ENCODE measurements at regions not wholly inside any gene's neighbourhood (a gene's known extent, or its start where the extent isn't known, plus 50 kb on each side); places are given as distances from the start of the nearest gene placed in this dataset.

GRCh38 chr2:122132147-122132691 lies 376.8 kb downstream of the TSN start:
- no peak for DNase-seq

- no peak for DNase-seq
These were observed 379.8 kb downstream of the TSN start for GRCh38 chr2:122135021-122135937.

GRCh38 chr2:122136056-122136455 lies 380.6 kb downstream of the TSN start:
- no peak for DNase-seq

DNA sequence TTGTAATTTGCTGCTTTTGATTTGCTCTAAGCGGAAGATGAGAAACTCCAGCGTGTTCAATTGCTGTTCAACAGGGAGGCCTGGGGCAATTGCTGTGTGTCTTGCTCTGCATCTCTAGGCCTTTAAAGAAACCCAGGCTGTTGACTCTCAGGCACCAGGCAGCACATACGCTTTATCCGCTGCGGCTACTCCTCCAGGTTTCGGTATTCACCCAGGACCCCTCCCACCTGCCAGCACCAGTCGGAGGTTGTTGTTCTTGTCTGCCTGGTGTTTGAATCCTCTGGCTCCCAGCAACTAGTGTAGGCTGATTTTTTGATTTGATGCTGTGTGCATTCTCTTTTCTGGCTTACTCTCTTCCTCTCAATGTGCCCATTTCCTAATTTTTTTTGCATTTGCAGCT lies 383.1 kb downstream of the TSN start:
- no peak for DNase-seq

GRCh38 chr2:122139739-122140420 lies 384.4 kb downstream of the TSN start:
- DNase-seq: no peak

DNA sequence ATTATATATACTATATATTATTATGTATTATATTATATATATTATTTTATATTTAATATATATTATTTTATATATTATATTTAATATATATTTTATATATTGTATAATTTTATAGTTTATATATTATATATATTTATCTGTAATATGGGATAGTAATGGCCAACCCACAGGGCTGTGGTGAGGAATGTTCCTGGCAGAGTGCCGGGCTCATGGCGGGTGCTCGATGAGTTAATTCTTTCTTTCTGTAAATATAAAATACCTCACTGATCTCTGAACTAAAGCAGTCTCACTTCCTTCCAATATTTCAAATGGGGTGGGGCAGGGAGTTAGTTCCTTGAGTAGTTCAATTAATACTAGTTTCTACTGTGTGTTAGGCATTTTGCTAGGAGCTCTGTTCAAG lies 389.4 kb downstream of the TSN start:
- DNase-seq: no peak

GRCh38 chr2:122145856-122146255 lies 390.4 kb downstream of the TSN start:
- peak; percentile 75 for DNase-seq

DNA sequence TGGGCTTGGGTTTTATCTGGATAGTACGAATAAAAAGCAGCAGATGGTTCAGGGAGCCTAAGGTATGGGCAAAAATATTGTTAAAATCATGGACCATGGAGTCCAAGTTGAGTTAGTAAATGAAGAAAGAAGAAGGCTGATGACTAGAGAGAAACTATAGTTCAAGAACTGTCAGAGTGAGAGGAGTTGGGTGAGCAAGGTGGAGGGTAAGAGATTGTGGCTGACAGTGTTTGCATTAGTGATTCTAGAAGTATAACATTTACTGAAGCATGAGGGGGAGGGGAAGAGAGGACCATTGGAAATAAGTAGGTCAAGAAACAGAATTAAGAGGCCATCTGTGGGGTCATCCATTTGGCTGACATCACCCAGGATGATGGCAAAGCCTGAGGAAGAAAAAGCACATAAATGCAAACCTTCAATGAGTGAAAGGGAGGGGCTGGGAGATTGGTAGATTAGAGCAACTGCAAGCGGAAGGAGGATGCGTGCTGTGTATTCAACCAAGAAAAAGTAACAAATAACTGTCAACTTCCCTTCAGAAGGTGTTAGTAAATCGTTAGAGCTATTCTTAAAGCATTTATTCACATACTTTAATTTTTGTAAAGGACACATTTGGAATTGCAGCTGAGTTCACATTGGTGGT lies 392.8 kb downstream of the TSN start:
- no peak for DNase-seq

GRCh38 chr2:122150524-122151280 lies 395.3 kb downstream of the TSN start:
- DNase-seq: no peak

DNA sequence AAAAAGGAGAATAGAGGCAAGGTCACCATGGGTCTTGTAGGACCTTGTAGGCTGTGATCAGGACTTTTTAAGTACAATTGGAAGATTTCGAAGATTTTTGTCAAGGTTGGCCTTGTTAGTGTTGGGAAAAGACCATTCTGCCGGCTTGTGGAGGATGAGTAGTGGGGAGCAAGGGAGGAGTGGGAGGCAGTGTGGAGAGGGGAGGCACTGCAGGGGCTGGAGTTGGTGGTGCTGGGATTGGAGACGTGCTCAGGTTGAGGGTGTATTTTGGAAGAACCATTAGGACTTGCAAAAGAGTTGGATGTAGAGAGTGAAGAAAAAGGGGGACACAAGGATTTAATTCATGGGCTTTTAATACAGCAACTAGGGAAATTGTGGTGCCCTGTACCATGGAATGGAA lies 397.1 kb downstream of the TSN start:
- no peak for DNase-seq

DNA sequence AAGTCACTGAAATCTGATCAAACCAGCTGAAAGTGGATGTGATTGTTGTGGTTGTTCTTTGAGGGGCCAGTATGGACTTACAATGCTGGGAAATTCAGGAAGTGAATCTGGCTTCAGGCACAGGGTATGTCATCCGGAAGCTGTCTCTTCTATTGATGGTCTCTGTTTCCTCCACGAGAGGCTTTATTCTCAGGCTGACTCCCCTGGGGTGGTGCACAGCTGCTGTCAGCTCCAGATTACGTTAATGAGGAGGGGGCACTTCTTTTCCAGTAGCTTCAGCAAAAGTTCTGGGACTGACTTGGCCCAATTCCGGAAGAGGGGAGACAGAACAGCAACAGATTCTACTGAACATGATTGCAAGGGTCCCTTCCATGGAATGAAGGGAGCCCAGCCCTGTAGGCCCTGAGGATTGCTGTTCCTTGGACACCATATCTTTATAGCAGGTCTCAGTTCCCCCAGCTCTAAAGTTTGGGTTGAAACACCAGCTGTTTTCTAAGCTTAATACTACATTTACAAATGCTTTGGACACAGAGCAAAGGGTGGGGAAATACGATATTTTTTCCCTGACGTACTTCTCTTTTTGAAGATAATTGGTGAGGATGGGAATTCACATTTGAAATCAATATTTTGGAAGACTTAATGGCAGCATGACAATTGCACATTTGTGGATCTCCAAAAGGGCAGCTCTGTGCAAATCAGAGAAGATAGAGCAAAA lies 400.9 kb downstream of the TSN start:
- DNase-seq: no peak

DNA sequence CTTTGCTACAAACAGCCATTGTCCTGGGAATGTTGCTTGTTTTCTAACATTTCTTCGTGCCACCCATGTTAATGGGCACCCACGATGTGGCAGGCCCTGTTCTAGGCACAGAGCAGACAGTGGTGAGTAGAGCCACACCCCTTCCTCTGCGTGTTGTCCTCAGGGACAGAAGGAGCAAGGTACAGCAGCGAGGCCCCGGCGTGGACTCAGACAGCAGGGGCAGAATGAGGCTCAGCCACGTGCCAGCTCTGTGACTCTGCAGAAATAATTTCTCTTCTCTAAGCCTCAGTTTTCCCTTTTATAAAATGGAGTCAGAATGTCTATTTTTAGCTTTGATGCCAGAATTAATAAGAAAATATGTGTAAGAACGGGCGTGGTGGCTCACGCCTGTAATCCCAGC lies 401.7 kb downstream of the TSN start:
- no peak for DNase-seq

DNA sequence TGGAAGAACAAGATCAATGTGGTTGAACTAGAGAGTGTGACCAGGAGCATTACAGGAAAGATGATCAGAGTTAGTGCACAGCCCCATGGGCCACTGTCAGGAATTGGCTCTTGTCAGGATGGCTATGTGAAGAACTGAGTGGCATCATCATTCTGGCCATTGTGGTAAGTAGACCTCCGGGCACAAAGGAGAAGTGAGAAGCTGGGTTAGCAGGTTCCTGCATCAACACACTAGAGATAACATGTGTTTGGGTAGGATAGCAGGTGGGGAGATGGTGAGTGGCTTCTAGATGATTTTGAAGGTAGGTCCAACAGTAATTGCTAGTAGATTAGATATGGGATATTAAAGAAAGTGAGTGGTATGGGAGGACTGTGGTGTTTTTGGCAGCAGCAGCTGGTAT lies 408.2 kb downstream of the TSN start:
- DNase-seq: no peak

- DNase-seq: no peak
These were observed 409.5 kb downstream of the TSN start for GRCh38 chr2:122164964-122165363.

- no peak for DNase-seq
These were observed 411.4 kb downstream of the TSN start for GRCh38 chr2:122166820-122167219.

DNA sequence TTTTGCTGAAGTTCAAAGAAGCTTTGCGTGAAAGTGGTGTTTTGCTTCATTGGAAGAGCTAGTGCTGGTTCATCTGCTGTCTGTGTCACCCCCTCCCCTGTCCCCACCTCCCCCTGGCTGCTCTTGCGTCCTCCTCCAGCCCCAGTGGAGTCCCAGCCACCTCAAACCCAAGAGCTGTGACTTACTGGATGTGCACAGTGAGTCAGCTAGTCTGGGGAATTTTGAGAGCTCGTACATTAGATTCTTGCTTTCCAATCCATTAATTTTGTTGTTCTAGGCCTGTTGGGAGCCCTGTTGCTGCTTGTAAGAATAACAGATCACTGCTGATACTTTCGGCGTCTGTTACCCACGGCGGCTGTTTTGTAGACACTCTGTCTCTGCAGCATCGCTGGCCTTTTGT lies 412.1 kb downstream of the TSN start:
- DNase-seq: no peak

- no peak for DNase-seq
These were observed 413.3 kb downstream of the TSN start for GRCh38 chr2:122168799-122169198.

- DNase-seq: no peak
These were observed 417.4 kb downstream of the TSN start for GRCh38 chr2:122172812-122173211.

GRCh38 chr2:122174061-122174460 lies 418.6 kb downstream of the TSN start:
- no peak for DNase-seq

DNA sequence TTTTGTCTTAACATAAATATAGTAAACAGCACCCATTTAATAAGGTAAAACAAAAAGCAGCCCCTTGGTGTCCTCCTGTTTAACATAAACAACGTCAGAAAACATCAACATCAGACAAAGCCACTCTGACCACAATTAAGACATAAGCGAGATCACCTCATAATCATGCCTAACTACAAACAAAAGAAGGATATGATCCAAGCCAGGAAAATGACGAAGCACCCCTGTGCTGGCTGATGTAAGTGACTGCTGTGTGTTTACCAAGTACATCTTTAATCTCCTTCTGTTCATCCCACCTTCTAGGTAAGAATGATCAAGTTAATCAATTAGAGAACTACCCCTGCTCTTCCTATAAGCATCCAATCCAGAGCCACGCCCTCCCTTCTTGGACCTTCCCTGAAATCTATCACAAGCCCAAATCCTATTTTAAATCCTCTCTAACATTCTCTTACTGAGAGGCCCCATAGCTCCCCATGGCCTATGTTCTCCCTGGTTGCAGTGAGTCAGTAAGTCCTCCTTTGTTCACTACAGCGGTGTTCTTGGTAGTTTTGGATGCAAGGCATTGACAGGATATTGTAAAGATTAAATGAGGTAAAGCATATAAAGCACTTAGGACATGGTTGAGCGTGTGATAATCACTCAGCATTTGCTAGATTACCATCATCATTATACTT lies 424.2 kb downstream of the TSN start:
- DNase-seq: no peak

GRCh38 chr2:122180972-122181371 lies 425.5 kb downstream of the TSN start:
- DNase-seq: no peak
